ENCODE measurements at regions not wholly inside any gene's neighbourhood (a gene's known extent, or its start where the extent isn't known, plus 50 kb on each side); places are given as distances from the start of the nearest gene placed in this dataset.

DNA sequence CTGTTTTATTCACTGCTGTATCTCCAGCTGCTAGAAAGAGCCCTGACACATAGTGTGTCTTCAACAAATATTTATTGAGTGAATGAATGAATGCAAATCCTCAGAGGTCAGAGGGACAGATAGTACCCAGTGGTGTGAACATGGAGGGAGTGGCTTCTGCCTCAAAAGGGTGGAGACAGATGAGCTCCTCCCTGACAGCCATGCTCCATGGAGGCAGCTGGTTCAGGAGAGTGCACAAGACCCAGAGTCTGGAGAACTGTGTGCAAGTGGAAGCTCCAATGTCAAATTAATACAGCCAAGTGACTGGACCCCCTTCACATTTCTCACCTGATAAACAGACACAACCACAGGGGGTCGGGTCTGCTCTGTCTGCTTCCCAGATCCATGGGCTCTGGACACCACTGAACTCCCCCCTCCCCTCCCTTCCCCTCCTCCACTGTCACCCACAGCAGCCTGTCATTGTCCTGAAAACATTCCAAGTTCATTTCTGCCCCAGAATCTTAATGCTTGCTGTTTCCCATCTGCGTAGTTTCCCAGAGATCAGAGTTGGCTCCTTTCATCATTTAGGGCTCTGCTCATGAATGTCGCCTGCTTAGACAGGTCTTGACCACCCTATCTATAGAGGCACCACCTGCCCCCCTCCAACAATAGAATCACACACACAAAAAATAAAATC lies 312.9 kb upstream of the PODXL start:
- Histone ChIP-seq H3K27me3 (ENCODE audit: control insufficient read depth, low read length) (no peaks in the 10 kb centered on the region), H3F3A (ENCODE audit: control insufficient read depth, insufficient read depth) (no peaks in the 10 kb centered on the region), H3K9me3 (ENCODE audit: control insufficient read depth, insufficient read depth, low read length) (no peaks in the 10 kb centered on the region), H3K79me2 (ENCODE audit: control insufficient read depth, low read length) (no peaks in the 10 kb centered on the region), H3K4me3 (ENCODE audit: low read length) (no peak overlapping the region), H3K4me1 (ENCODE audit: control insufficient read depth, low read length) (no peaks in the 10 kb centered on the region), H3K9me2 (replicated peaks; ENCODE audit: control insufficient read depth, low read length) (no peaks in the 10 kb centered on the region), H3K4me2 (ENCODE audit: low read length) (no peak overlapping the region), H3K36me3 (ENCODE audit: control insufficient read depth, low read length) (no peaks in the 10 kb centered on the region), H3K27ac (ENCODE audit: low read depth, low read length) (no peak overlapping the region), H4K20me1 (ENCODE audit: control insufficient read depth, insufficient read depth, low read depth, low read length) (no peaks in the 10 kb centered on the region)
- TF ChIP-seq, protein P1, sequence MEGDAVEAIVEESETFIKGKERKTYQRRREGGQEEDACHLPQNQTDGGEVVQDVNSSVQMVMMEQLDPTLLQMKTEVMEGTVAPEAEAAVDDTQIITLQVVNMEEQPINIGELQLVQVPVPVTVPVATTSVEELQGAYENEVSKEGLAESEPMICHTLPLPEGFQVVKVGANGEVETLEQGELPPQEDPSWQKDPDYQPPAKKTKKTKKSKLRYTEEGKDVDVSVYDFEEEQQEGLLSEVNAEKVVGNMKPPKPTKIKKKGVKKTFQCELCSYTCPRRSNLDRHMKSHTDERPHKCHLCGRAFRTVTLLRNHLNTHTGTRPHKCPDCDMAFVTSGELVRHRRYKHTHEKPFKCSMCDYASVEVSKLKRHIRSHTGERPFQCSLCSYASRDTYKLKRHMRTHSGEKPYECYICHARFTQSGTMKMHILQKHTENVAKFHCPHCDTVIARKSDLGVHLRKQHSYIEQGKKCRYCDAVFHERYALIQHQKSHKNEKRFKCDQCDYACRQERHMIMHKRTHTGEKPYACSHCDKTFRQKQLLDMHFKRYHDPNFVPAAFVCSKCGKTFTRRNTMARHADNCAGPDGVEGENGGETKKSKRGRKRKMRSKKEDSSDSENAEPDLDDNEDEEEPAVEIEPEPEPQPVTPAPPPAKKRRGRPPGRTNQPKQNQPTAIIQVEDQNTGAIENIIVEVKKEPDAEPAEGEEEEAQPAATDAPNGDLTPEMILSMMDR (IDR thresholded peaks at IDR 0.05; ENCODE audit: low read depth, low read length, poor library complexity, severe bottlenecking) = no peak

GRCh38 chr7:131867461-131867860 lies 311.0 kb upstream of the PODXL start:
- no peak for TF ChIP-seq EZH2phosphoT487 (IDR thresholded peaks at IDR 0.05; ENCODE audit: borderline replicate concordance, low read length)
- TF ChIP-seq, protein P1 (IDR thresholded peaks at IDR 0.05; ENCODE audit: low read depth, low read length, poor library complexity, severe bottlenecking) = no peak
- H3K27me3 ChIP-seq (ENCODE audit: control insufficient read depth, low read length) = no peaks in the 10 kb centered on the region
- no peaks in the 10 kb centered on the region for H3K36me3 ChIP-seq (ENCODE audit: control insufficient read depth, low read length)

DNA sequence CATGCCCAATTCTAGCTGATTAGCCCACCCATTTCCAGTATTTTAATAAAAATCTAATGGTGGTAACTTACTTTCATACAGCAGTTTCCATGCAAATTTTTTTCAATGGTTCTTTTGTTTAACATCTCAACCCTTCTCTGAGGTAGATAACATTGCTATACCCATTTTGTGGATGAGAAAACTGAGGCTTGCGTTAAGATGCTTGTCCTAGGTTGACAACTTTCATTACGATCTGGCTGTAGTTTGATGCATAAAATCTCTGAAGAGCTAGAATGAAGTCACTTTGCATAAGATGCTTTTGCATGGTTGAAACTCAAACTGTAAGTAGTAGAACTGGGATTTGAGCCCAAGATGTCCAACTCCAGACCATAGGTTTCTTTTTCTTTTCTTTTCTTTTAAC lies 309.5 kb upstream of the PODXL start:
- Histone ChIP-seq H3K27me3 (ENCODE audit: control insufficient read depth, low read length) (0 out of 2 replicates have a peak, but pooled peaks cover 2% of the 10 kb centered on the region), H4K20me1 (ENCODE audit: control insufficient read depth, insufficient read depth, low read depth, low read length) (no peaks in the 10 kb centered on the region), H3K79me2 (ENCODE audit: control insufficient read depth, low read length) (no peaks in the 10 kb centered on the region), H3K4me2 (ENCODE audit: low read length) (no peak overlapping the region), H3K9me3 (ENCODE audit: control insufficient read depth, insufficient read depth, low read length) (no peaks in the 10 kb centered on the region), H3K4me1 (ENCODE audit: control insufficient read depth, low read length) (no peaks in the 10 kb centered on the region), H3K4me3 (ENCODE audit: low read length) (no peak overlapping the region), H3K27ac (ENCODE audit: low read depth, low read length) (no peak overlapping the region), H3F3A (ENCODE audit: control insufficient read depth, insufficient read depth) (no peaks in the 10 kb centered on the region), H3K9me2 (replicated peaks; ENCODE audit: control insufficient read depth, low read length) (no peaks in the 10 kb centered on the region), H3K36me3 (ENCODE audit: control insufficient read depth, low read length) (no peaks in the 10 kb centered on the region)
- TF ChIP-seq, protein P1 (IDR thresholded peaks at IDR 0.05; ENCODE audit: low read depth, low read length, poor library complexity, severe bottlenecking) = no peak
- TF ChIP-seq EZH2phosphoT487 (IDR thresholded peaks at IDR 0.05; ENCODE audit: borderline replicate concordance, low read length) = no peak

More at GRCh38 chr7:131867461-131867860, 311.0 kb upstream of the PODXL start:
- Histone ChIP-seq H3K4me3 (ENCODE audit: low read length) (no peak overlapping the region), H3K27ac (ENCODE audit: low read depth, low read length) (no peak overlapping the region), H3F3A (ENCODE audit: control insufficient read depth, insufficient read depth) (no peaks in the 10 kb centered on the region), H3K9me2 (replicated peaks; ENCODE audit: control insufficient read depth, low read length) (no peaks in the 10 kb centered on the region), H3K9me3 (ENCODE audit: control insufficient read depth, insufficient read depth, low read length) (no peaks in the 10 kb centered on the region), H3K4me1 (ENCODE audit: control insufficient read depth, low read length) (no peaks in the 10 kb centered on the region), H4K20me1 (ENCODE audit: control insufficient read depth, insufficient read depth, low read depth, low read length) (no peaks in the 10 kb centered on the region), H3K4me2 (ENCODE audit: low read length) (no peak overlapping the region), H3K79me2 (ENCODE audit: control insufficient read depth, low read length) (no peaks in the 10 kb centered on the region)
